ENCODE measurements at regions not wholly inside any gene's neighbourhood (a gene's known extent, or its start where the extent isn't known, plus 50 kb on each side); places are given as distances from the start of the nearest gene placed in this dataset.
"Not testable (repeated sequence)": the region's sequence is repeated elsewhere in the genome, so short reads cannot be mapped to it uniquely, and the experiment has no call there.

GRCh38 chr10:21366108-21366507, 159.4 kb downstream of the SKIDA1 start:
- not testable (repeated sequence) for TF ChIP-seq EZH2 (IDR thresholded peaks at IDR 0.05; ENCODE audit: borderline replicate concordance, low read length); CTCF (conservative IDR thresholded peaks at IDR 0.05 in 1 of 2, IDR thresholded peaks at IDR 0.05 in 1 of 2; ENCODE audit: extremely low read depth in 1 of 2, insufficient read depth in 1 of 2, low read depth in 1 of 2, low read length in 2 of 2)

Data from mammary epithelial cell (primary cell).